HEK293 (cell line): ENCODE measurements at regions not wholly inside any gene's neighbourhood (a gene's known extent, or its start where the extent isn't known, plus 50 kb on each side); places are given as distances from the start of the nearest gene placed in this dataset.
"Not testable (repeated sequence)": the region's sequence is repeated elsewhere in the genome, so short reads cannot be mapped to it uniquely, and the experiment has no call there.

Source experiments
- ATF2 ChIP-seq: fragments of 450-650 bp; formaldehyde crosslinking; IDR thresholded peaks from 2 replicates; pipeline ENCODE4 v1.5.1; 2016; ENCODE audit warnings: missing biosample characterization, missing genetic modification characterization, low read depth
- BCL11B ChIP-seq: fragments of 450-650 bp; formaldehyde crosslinking; IDR thresholded peaks from 2 replicates; pipeline ENCODE4 v1.5.1; 2016; ENCODE audit warnings: low read depth, missing biosample characterization, missing genetic modification characterization
- CTCF ChIP-seq: fragments of 450-650 bp; formaldehyde crosslinking; IDR thresholded peaks from 2 replicates; pipeline ENCODE4 v1.5.1; 2016; ENCODE audit warnings: missing biosample characterization, missing genetic modification characterization
- MZF1 ChIP-seq: fragments of 450-650 bp; formaldehyde crosslinking; IDR thresholded peaks from 2 replicates; pipeline ENCODE4 v1.5.1; 2017; ENCODE audit warnings: missing biosample characterization, missing genetic modification characterization, borderline replicate concordance
- PATZ1 ChIP-seq: fragments of 450-650 bp; formaldehyde crosslinking; IDR thresholded peaks from 2 replicates; pipeline ENCODE4 v1.5.1; 2016; ENCODE audit warnings: missing biosample characterization, missing genetic modification characterization
- PBX3 ChIP-seq: sonication (generic); formaldehyde crosslinking; IDR thresholded peaks from 2 replicates; pipeline ENCODE4 v1.8.1; 2022; ENCODE audit warnings: mild to moderate bottlenecking, moderate library complexity, missing genetic modification reagents
- ZBTB49 ChIP-seq: fragments of 450-650 bp; formaldehyde crosslinking; IDR thresholded peaks from 2 replicates; pipeline ENCODE4 v1.5.1; 2016; ENCODE audit warnings: missing biosample characterization, missing genetic modification characterization, low read depth
- ZNF184 ChIP-seq: fragments of 450-650 bp; IDR thresholded peaks from 2 replicates; pipeline ENCODE4 v1.5.1; 2018; ENCODE audit warnings: missing biosample characterization, mild to moderate bottlenecking, missing genetic modification characterization
- ZNF510 ChIP-seq: fragments of 450-650 bp; formaldehyde crosslinking; IDR thresholded peaks from 2 replicates; pipeline ENCODE4 v1.5.1; 2018; ENCODE audit warnings: mild to moderate bottlenecking, missing genetic modification characterization, missing biosample characterization; ENCODE audit not compliant: insufficient replicate concordance
- ZNF626 ChIP-seq: fragments of 450-650 bp; sonication (Bioruptor Pico); formaldehyde crosslinking; IDR thresholded peaks from 2 replicates; pipeline ENCODE4 v1.5.1; 2018; ENCODE audit warnings: missing biosample characterization, missing genetic modification characterization, inconsistent platforms
- ZNF792 ChIP-seq: fragments of 450-650 bp; formaldehyde crosslinking; IDR thresholded peaks from 2 replicates; pipeline ENCODE4 v1.5.1; 2016; ENCODE audit warnings: missing biosample characterization, missing genetic modification characterization

GRCh38 chr3:35482566-35482965 lies 156.8 kb upstream of the ARPP21 start:
- not testable (repeated sequence) for TF ChIP-seq CTCF (tag by site-specific recombination); ZNF510 (tag by site-specific recombination); BCL11B; MZF1 (tag by site-specific recombination); ATF2 (tag by site-specific recombination); ZNF184 (tag by site-specific recombination); ZNF626; ZBTB49 (tag by site-specific recombination); PBX3 (CRISPR knock-in tag); ZNF792 (tag by site-specific recombination); PATZ1 (tag by site-specific recombination)
